ENCODE measurements at regions not wholly inside any gene's neighbourhood (a gene's known extent, or its start where the extent isn't known, plus 50 kb on each side); places are given as distances from the start of the nearest gene placed in this dataset.

- TF ChIP-seq JUN (CRISPR knock-in tag; IDR thresholded peaks at IDR 0.05) (no peak), CTCF (IDR thresholded peaks at IDR 0.05) (no peak), ESRRA (CRISPR knock-in tag; IDR thresholded peaks at IDR 0.05; ENCODE audit: borderline replicate concordance) (no peak), NR1H2 (CRISPR knock-in tag; IDR thresholded peaks at IDR 0.05) (no peak), PREB (CRISPR knock-in tag; IDR thresholded peaks at IDR 0.05; ENCODE audit: borderline replicate concordance) (no peak), ZNF416 (CRISPR knock-in tag; IDR thresholded peaks at IDR 0.05) (no peak), USF2 (CRISPR knock-in tag; IDR thresholded peaks at IDR 0.05) (no peak)
Observed at GRCh38 chr4:123945301-123945700, 548.7 kb downstream of the SPRY1 start.

Data from WTC11 (cell line).